HCT116 (cell line): ENCODE measurements at regions not wholly inside any gene's neighbourhood (a gene's known extent, or its start where the extent isn't known, plus 50 kb on each side); places are given as distances from the start of the nearest gene placed in this dataset.

Experiments used
- ATAC-seq: fragments of 200-7000 bp; cut with Tn5 transposase; 2 replicates; pipeline ENCODE4 v1.9.1; 2020; ENCODE audit warnings: mild to moderate bottlenecking, moderate library complexity
- BruUV-seq: library from RNA; stranded (reverse); fragments of 400-500 nt; replicated peaks from 2 replicates; lab custom pipeline; 2021; lab: Mats Ljungman, UMichigan
- CTCF ChIA-PET: fragments of 300-600 bp; sonication (Branson Sonifier 250); formaldehyde crosslinking; loops from one replicate; lab custom pipeline; 2021; ENCODE audit warnings: antibody characterized with exemption; lab: Charles Lee
- POLR2A ChIA-PET: fragments of 300-600, 350-600 bp; sonication (Branson Sonifier 250); formaldehyde crosslinking; loops from one replicate; lab custom pipeline; 2021; ENCODE audit warnings: antibody characterized with exemption; lab: Charles Lee
- RAD21 ChIA-PET, 2 experiments: fragments of 300-600 bp; sonication (Branson Sonifier 250); formaldehyde crosslinking; loops; one replicate each; lab custom pipeline; 2023; ENCODE audit warnings: low total read pairs in 2 of 2; ENCODE audit not compliant: uncharacterized antibody in 2 of 2, unreplicated experiment in 2 of 2, low non-redundant PET in 1 of 2; lab: Charles Lee
- DNase-seq: peaks from one replicate; pipeline ENCODE4 v3.0.0-alpha.2; 2010; ENCODE audit warnings: low read depth, low spot score
- H2AFZ ChIP-seq: fragments of 200-600 bp; shearing (Covaris generic), sonication (generic); 2 replicates; pipeline ENCODE4 v1.6.1; 2017; ENCODE audit warnings: low read depth, mixed run types, mixed read lengths, antibody characterized with exemption, low read length; ENCODE audit not compliant: poor library complexity, severe bottlenecking
- H3K27ac ChIP-seq: 2 replicates; pipeline ENCODE4 v1.5.1; 2012; ENCODE audit warnings: low read depth, low read length
- H3K27me3 ChIP-seq: fragments of 200-600 bp; sonication (generic); 2 replicates; pipeline ENCODE4 v1.6.1; 2016; ENCODE audit warnings: mixed run types, low read length, mixed read lengths; ENCODE audit not compliant: insufficient read depth
- H3K36me3 ChIP-seq, 2 experiments: fragments of 200-500 bp in 1 of 2; fragments of 200-600 bp in 1 of 2; sonication (Bioruptor generic) in 1 of 2; sonication (generic) in 1 of 2; 2 replicates each; pipeline versions ENCODE4 v1.5.1 to v1.6.1; 2014 to 2016; ENCODE audit warnings: low read length in 2 of 2, inconsistent platforms in 1 of 2, mixed read lengths in 1 of 2, mixed run types in 1 of 2; ENCODE audit not compliant: insufficient read depth in 2 of 2, control insufficient read depth in 1 of 2
- H3K4me1 ChIP-seq, 2 experiments: fragments of 200-600 bp in 1 of 2; sonication (generic) in 1 of 2; 2 replicates each; pipeline versions ENCODE4 v1.5.1 to v1.6.1; 2012 to 2017; ENCODE audit warnings: low read length in 2 of 2, inconsistent platforms in 1 of 2, mild to moderate bottlenecking in 1 of 2, mixed read lengths in 1 of 2, mixed run types in 1 of 2, moderate library complexity in 1 of 2; ENCODE audit not compliant: insufficient read depth in 2 of 2, control insufficient read depth in 1 of 2
- H3K4me2 ChIP-seq: fragments of 200-600 bp; sonication (generic); 2 replicates; pipeline ENCODE4 v1.6.1; 2017; ENCODE audit warnings: mixed run types, low read length, mixed read lengths
- H3K4me3 ChIP-seq, 2 experiments: fragments of 200-600 bp in 1 of 2; sonication (generic) in 1 of 2; replicated peaks in 1 of 2; 2 replicates each; pipeline ENCODE4 v1.5.1; 2011 to 2016; ENCODE audit warnings: low read length in 2 of 2, control low read depth in 1 of 2, low read depth in 1 of 2, mild to moderate bottlenecking in 1 of 2, mixed read lengths in 1 of 2, mixed run types in 1 of 2
- H3K79me2 ChIP-seq: fragments of 200-600 bp; sonication (generic); 2 replicates; pipeline ENCODE4 v1.6.1; 2017; ENCODE audit warnings: mild to moderate bottlenecking, mixed run types, low read length, moderate library complexity, mixed read lengths; ENCODE audit not compliant: insufficient read depth
- H3K9ac ChIP-seq: fragments of 200-600 bp; sonication (generic); 2 replicates; pipeline ENCODE4 v1.6.1; 2016; ENCODE audit warnings: low read length, mixed read lengths
- H3K9me2 ChIP-seq: fragments of 200-600 bp; sonication (generic), shearing (Covaris generic); 2 replicates; pipeline ENCODE4 v1.6.1; 2017; ENCODE audit warnings: mixed run types, mild to moderate bottlenecking, moderate library complexity; ENCODE audit not compliant: insufficient read depth
- H3K9me3 ChIP-seq, 2 experiments: fragments of 200-500 bp in 1 of 2; fragments of 200-600 bp in 1 of 2; sonication (Bioruptor generic) in 1 of 2; sonication (generic) in 1 of 2; 2 replicates each; pipeline ENCODE4 v1.6.1; 2014 to 2017; ENCODE audit warnings: low read length in 2 of 2, mixed read lengths in 2 of 2, inconsistent platforms in 1 of 2, low read depth in 1 of 2, mild to moderate bottlenecking in 1 of 2, mixed run types in 1 of 2, moderate library complexity in 1 of 2; ENCODE audit not compliant: control insufficient read depth in 1 of 2, insufficient read depth in 1 of 2
- H4K20me1 ChIP-seq: fragments of 200-600 bp; sonication (generic), shearing (Covaris generic); 2 replicates; pipeline ENCODE4 v1.6.1; 2017; ENCODE audit warnings: mixed run types, mild to moderate bottlenecking, moderate library complexity; ENCODE audit not compliant: insufficient read depth
- CBX3 ChIP-seq: IDR thresholded peaks from 2 replicates; pipeline ENCODE4 v1.6.1; 2012; ENCODE audit warnings: low read depth
- CEBPB ChIP-seq: IDR thresholded peaks from 2 replicates; pipeline ENCODE4 v1.6.1; 2012; ENCODE audit warnings: low read depth
- CTCF ChIP-seq, 3 experiments: fragments of 200-600 bp in 1 of 3; sonication (generic) in 1 of 3; IDR thresholded peaks in 2 of 3; conservative IDR thresholded peaks in 1 of 3; 2 replicates each; pipeline ENCODE4 v1.5.1; 2012 to 2017; ENCODE audit warnings: low read depth in 2 of 3, low read length in 2 of 3, antibody characterized with exemption in 1 of 3, borderline replicate concordance in 1 of 3, control low read depth in 1 of 3, mild to moderate bottlenecking in 1 of 3, mixed read lengths in 1 of 3, mixed run types in 1 of 3, moderate library complexity in 1 of 3; ENCODE audit not compliant: insufficient read depth in 1 of 3
- EZH2 ChIP-seq: fragments of 200-600 bp; sonication (generic); IDR thresholded peaks from 2 replicates; pipeline ENCODE4 v1.6.1; 2017; ENCODE audit warnings: antibody characterized with exemption, mixed run types
- EZH2phosphoT487 ChIP-seq: fragments of 200-600 bp; IDR thresholded peaks from 2 replicates; pipeline ENCODE4 v1.6.1; 2018; ENCODE audit warnings: antibody characterized with exemption, borderline replicate concordance
- JUND ChIP-seq: IDR thresholded peaks from 2 replicates; pipeline ENCODE4 v1.6.1; 2012
- POLR2AphosphoS5 ChIP-seq: IDR thresholded peaks from 2 replicates; pipeline ENCODE4 v1.6.1; 2011; ENCODE audit warnings: mild to moderate bottlenecking, low read depth, low read length, moderate library complexity
- RAD21 ChIP-seq: IDR thresholded peaks from 2 replicates; pipeline ENCODE4 v1.6.1; 2012; ENCODE audit warnings: low read depth, mild to moderate bottlenecking
- SP1 ChIP-seq: IDR thresholded peaks from 2 replicates; pipeline ENCODE4 v1.6.1; 2012; ENCODE audit warnings: low read depth
- ZBTB33 ChIP-seq: IDR thresholded peaks from 2 replicates; pipeline ENCODE4 v1.6.1; 2011; ENCODE audit warnings: mild to moderate bottlenecking, low read length, moderate library complexity; ENCODE audit not compliant: insufficient replicate concordance; ENCODE audit errors: extremely low read depth
- ZNF274 ChIP-seq: fragments of 200-500 bp; sonication (Bioruptor generic); IDR thresholded peaks from 2 replicates; pipeline ENCODE4 v1.6.1; 2014; ENCODE audit warnings: mild to moderate bottlenecking, low read depth, low read length, inconsistent platforms
- intact Hi-C: fragments of 100-400 bp; cut with micrococcal nuclease; formaldehyde crosslinking; loops from 2 replicates; pipeline ENCODE4 v1.10.0; 2022

- Histone ChIP-seq H3K4me2 (no peak overlapping the region), H3K4me3 (no peak overlapping the region), H3K79me2 (no peaks in the 10 kb centered on the region), H3K4me1 (no peaks in the 10 kb centered on the region), H3K9me2 (no peaks in the 10 kb centered on the region), H2AFZ (no peak overlapping the region), H3K27ac (no peak overlapping the region), H3K9me3 (no peaks in the 10 kb centered on the region), H4K20me1 (no peaks in the 10 kb centered on the region), H3K9ac (no peak overlapping the region), H3K27me3 (no peaks in the 10 kb centered on the region), H3K36me3 (no peaks in the 10 kb centered on the region)
- intact Hi-C loops: no loop called here
- ATAC-seq: no peak
- BruUV-seq: no TSS peak
- ChIA-PET POLR2A (no interaction called here), CTCF (no interaction called here), RAD21 (no interaction called here)
- TF ChIP-seq CTCF (IDR thresholded peaks at IDR 0.05 in 2 of 3, conservative IDR thresholded peaks at IDR 0.05 in 1 of 3; ENCODE audit: borderline replicate concordance in 1 of 3, insufficient read depth in 1 of 3, low read depth in 2 of 3, low read length in 2 of 3) (no peak), ZBTB33 (no peak), EZH2 (no peak)
- no peak for DNase-seq
Observed at GRCh38 chr4:144818136-144818535, 172.2 kb downstream of the HHIP start.

GRCh38 chr4:144819591-144819990 lies 173.6 kb downstream of the HHIP start:
- CTCF ChIA-PET: no interaction called here
- H3K36me3 ChIP-seq: no peaks in the 10 kb centered on the region
- DNase-seq (no peak), ATAC-seq (no peak)
- no peak overlapping the region for H2AFZ ChIP-seq
- no peak overlapping the region for H3K4me3 ChIP-seq
- no peak overlapping the region for H3K9ac ChIP-seq
- POLR2A ChIA-PET: no interaction called here
- no peaks in the 10 kb centered on the region for H3K27me3 ChIP-seq
- H3K9me3 ChIP-seq: no peaks in the 10 kb centered on the region
- intact Hi-C loops: no loop called here
- H3K79me2 ChIP-seq: no peaks in the 10 kb centered on the region
- RAD21 ChIA-PET: no interaction called here
- H3K9me2 ChIP-seq: no peaks in the 10 kb centered on the region
- no peaks in the 10 kb centered on the region for H4K20me1 ChIP-seq
- no peak overlapping the region for H3K4me2 ChIP-seq
- BruUV-seq: no TSS peak
- H3K27ac ChIP-seq: no peak overlapping the region
- H3K4me1 ChIP-seq: no peaks in the 10 kb centered on the region
- TF ChIP-seq ZBTB33: no peak
- no peak for TF ChIP-seq EZH2phosphoT487
- TF ChIP-seq CTCF (IDR thresholded peaks at IDR 0.05 in 2 of 3, conservative IDR thresholded peaks at IDR 0.05 in 1 of 3; ENCODE audit: borderline replicate concordance in 1 of 3, insufficient read depth in 1 of 3, low read depth in 2 of 3, low read length in 2 of 3): no peak
- TF ChIP-seq ZNF274: no peak
- no peak for TF ChIP-seq CBX3
- no peak for TF ChIP-seq CEBPB
- no peak for TF ChIP-seq JUND
- no peak for TF ChIP-seq POLR2AphosphoS5
- no peak for TF ChIP-seq SP1
- TF ChIP-seq RAD21: no peak
- TF ChIP-seq EZH2: no peak
